ENCODE measurements at regions not wholly inside any gene's neighbourhood (a gene's known extent, or its start where the extent isn't known, plus 50 kb on each side); places are given as distances from the start of the nearest gene placed in this dataset.

DNA sequence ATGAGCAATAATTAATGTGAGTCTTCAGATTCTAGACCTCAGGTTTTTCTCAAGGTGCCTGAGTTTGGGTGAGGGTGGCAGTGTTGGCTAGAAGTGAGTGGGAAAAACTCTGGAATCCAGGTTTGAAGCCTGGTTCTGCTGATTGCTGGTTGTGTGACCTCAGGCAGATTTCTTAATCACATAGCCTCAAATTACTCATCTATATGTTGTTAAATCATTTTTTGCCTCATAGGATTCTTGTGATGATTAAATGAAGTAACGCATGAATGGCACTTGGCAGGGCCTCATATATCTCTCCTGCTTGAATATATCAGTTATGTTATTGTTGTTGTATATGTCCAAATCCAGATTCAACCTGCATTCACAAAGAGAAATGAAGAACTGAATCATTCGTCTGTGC, 60.5 kb downstream of the NR2F2 start:
- TF ChIP-seq POLR2A (IDR thresholded peaks at IDR 0.05; ENCODE audit: low read depth, low read length): no peak
- DNase-seq (ENCODE audit: insufficient read length, low spot score): no peak
- no peak for FAIRE-seq

DNA sequence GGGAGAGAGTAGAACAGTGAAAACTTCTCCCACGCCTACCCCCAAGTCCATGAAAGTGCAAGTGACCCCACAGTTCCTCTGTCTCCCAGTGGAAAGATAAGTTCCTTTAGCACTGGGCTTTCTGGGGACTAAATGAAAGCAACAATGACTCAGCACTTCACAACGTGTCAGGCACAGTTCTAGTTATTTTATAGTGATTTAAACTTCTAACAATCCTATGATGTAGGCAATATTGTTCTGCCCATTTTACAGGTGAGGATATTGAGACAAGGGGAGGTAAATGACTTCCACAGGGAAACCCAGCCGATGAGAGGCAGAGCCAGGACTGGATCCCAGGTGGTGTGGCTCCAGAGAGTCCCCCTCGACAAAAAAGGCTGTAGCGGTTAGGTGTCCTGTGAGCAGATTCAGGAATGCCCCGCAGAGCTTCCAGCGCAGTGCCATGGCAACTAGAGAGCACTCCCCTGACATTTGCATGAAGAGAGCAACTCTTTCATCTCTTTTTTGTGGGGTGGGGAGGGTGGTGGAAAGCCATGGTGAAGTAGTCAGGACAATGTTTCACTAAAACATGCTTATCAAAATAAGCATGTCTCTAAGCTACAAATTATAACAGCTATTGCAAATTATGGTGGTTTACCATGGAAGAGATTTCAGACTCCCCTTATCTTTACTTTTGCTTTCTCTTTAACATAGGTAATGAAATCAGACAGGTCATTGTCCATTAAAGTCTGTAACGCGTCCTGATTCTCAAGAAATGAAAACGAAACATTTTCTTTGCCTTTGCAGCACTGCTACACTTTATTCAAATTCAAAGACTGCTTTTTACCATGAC, 62.1 kb downstream of the NR2F2 start:
- no peak for TF ChIP-seq POLR2A (IDR thresholded peaks at IDR 0.05; ENCODE audit: low read depth, low read length)
- DNase-seq (ENCODE audit: insufficient read length, low spot score) (no peak), FAIRE-seq (no peak)

DNA sequence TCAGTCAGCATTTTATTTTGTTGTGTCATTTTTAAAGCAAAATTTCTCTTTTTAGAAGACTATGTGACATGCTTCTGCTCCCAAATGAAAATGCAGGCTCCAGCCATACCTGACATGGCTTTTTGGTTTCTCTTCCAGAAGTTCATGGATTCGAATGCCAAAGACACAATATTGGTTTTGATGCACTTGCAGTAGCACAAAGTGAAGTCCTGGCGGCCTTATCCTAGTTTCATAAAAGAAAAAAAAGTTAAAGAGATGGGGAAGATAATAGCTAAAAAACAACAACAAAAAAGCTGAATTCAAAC, 62.7 kb downstream of the NR2F2 start:
- DNase-seq (ENCODE audit: insufficient read length, low spot score): no peak
- no peak for TF ChIP-seq POLR2A (IDR thresholded peaks at IDR 0.05; ENCODE audit: low read depth, low read length)
- FAIRE-seq: no peak

DNA sequence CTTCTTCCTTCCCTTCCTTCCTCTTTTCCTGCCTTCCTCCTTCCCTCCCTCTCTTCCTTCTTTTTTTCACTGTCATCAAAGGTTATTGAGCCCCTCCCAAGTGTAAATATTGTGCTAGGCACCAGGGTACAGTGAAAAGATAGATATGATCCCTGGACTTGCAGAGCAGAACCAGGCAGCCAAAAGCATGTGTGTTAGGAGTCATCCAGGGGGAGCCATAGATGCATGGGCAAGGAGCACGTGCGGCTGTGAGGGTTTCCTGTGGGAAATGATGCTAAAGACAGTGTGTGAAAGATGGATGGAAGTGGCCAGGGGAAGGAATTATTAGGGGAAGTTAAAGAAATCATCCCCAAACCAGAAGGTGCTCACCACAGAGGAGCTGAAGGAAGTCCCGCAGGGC, 65.2 kb downstream of the NR2F2 start:
- no peak for TF ChIP-seq POLR2A (IDR thresholded peaks at IDR 0.05; ENCODE audit: low read depth, low read length)
- no peak for FAIRE-seq

DNA sequence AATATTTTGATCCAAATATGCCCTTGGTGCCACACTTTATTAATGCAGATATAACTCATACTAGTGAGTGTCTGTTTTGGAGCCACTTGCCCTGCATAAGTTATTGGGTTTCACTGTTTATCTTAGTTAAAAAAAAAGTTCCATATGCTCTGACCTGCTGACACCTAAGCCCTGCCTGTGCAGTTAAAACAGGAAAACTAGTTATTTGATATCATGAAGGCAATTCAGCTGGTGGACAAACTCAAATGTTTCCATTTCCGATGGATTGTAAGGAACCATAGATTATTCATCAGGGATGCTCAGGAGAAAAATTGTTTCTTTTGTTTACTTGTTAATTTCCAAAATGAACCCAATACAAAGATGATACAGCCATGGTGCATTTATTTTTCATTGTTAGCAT, 68.3 kb downstream of the NR2F2 start:
- DNase-seq (ENCODE audit: insufficient read length, low spot score): no peak
- FAIRE-seq: no peak
- TF ChIP-seq POLR2A (IDR thresholded peaks at IDR 0.05; ENCODE audit: low read depth, low read length): no peak

More for the DNA sequence above, 65.2 kb downstream of the NR2F2 start:
- DNase-seq (ENCODE audit: insufficient read length, low spot score): no peak

DNA sequence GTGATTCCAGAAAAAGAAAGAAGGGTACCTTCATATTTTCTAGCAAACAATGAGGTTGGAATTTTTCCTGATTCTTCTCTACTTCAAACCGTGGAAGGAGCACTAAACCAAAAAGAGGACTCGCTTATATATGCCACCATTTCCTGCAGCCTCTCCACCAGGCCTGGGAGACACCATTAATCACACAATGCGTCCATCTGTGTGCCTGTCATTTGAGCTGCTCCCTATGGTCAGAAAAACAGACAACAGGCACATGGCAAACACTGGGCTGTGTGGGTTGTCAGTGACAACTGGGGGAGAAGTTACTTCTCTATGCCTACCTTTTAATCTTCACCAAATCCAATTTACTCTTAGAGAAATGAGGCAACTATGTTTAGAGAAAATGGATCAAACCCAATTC, 71.9 kb downstream of the NR2F2 start:
- no peak for TF ChIP-seq POLR2A (IDR thresholded peaks at IDR 0.05; ENCODE audit: low read depth, low read length)
- DNase-seq (ENCODE audit: insufficient read length, low spot score): no peak
- FAIRE-seq: no peak

DNA sequence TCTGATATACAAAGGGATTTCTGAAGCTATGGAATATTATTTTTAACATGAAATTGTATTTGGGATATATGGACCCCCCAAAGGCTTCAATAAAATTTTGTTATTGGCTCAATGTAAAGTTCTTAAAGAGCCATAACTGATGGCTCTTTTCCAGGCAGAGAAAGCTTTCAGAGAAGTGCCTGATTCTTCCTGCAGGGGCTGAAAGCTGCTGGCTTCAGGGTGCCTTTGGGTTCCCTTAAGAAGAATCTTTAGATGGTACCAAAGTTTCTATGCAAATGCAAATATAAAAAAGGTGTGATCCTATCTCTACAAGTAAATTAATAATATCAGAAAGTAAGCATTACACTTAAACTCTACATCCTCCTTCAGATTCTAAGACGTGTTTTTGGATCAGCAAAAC, 72.6 kb downstream of the NR2F2 start:
- FAIRE-seq (no peak), DNase-seq (ENCODE audit: insufficient read length, low spot score) (no peak)
- TF ChIP-seq POLR2A (IDR thresholded peaks at IDR 0.05; ENCODE audit: low read depth, low read length): no peak

DNA sequence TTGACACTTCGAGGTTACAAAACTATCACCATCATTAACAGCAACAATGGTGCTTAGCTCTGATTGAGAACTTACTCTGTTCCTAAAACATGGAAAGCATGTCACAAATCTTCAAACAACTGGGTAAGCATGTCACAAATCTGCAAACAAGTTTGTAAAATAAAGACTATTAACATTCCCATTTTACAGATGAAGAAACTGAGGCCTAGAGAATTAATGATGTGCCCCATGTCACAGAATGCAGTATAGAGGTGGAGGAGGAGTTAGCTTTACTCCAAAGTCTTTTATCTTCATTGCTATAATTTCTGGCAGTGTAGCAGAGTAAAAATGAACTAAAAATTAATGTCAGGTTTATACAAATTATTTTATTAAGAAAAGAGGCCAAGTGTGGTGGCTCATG, 73.4 kb downstream of the NR2F2 start:
- no peak for FAIRE-seq
- no peak for TF ChIP-seq POLR2A (IDR thresholded peaks at IDR 0.05; ENCODE audit: low read depth, low read length)

DNA sequence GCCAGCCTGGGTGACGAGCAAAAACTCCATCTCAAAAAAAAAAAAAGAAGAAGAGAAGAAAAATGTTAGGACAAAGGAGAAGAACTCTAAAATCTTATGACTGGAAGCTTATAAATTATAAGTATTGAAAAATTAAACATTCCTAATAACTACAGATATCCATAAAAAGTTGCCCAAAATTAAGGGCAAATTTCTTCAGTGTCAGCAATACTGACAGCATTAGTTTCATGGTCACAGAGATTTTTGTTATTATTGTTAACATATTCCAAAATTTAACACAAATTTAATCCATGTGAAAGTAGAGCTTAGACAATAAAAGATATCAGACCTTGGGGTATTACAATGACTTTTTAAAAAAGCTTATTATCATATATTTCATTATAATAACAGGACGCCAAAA, 74.1 kb downstream of the NR2F2 start:
- no peak for TF ChIP-seq POLR2A (IDR thresholded peaks at IDR 0.05; ENCODE audit: low read depth, low read length)
- FAIRE-seq: no peak
- no peak for DNase-seq (ENCODE audit: insufficient read length, low spot score)

More for the DNA sequence above, 73.4 kb downstream of the NR2F2 start:
- DNase-seq (ENCODE audit: insufficient read length, low spot score): no peak

DNA sequence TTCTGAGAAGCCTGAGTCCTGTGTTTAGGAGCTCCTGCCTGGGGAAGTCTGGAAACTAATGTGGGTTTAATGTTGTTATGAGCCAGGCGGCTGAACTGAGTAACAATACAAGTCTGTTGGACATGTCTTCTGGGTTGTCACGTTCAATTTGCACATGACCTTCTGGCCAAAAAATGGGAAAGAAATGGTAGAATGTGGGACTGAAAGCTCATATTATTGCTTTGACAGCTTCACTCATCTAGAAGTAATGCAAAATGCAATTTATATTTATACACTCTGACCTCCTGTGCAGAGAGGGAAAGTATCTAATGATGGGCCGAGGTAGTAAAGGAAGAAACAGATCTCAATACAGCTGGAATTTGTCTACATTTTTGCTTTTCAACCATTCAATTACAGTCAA, 75.8 kb downstream of the NR2F2 start:
- TF ChIP-seq POLR2A (IDR thresholded peaks at IDR 0.05; ENCODE audit: low read depth, low read length): no peak
- no peak for DNase-seq (ENCODE audit: insufficient read length, low spot score)
- no peak for FAIRE-seq

DNA sequence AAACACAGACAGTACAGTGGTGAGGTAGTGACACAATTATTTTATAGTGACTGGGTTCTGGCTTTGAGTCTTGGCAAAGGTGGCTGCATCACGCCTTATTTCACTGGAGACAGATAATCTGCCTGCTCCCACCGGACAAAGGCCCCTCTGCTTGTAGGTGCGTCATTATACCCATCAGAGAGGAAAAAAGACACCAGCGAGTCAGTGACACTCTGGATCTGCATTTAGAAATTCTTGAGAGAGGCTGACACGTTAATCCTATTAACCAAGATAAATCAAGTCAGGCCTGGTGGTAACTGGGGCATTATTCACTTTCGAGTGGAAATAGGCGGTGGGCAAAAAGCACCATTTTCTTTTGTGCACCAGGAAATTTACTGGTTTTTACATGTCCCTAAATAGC, 76.2 kb downstream of the NR2F2 start:
- FAIRE-seq (no peak), DNase-seq (ENCODE audit: insufficient read length, low spot score) (no peak)
- TF ChIP-seq POLR2A (IDR thresholded peaks at IDR 0.05; ENCODE audit: low read depth, low read length): no peak

DNA sequence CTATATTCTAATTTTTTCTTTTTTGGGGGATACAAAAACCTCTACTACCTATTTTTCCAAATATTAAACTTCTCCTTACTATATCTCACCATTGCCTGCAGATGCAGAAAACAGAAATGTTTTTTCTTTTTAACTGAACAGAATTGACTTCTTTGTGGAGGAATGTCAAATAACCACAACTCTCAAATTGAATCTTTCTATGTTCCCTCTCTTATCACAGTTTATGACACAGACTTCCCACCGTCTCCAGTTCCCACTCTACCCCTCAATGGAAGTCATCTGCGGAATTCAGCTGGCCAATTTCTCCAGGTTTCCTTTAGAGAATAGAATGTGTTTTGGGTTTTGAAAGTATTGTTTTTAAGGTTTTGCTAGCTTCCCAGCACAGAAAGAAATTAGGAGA, 77.0 kb downstream of the NR2F2 start:
- DNase-seq (ENCODE audit: insufficient read length, low spot score): no peak
- no peak for FAIRE-seq
- no peak for TF ChIP-seq POLR2A (IDR thresholded peaks at IDR 0.05; ENCODE audit: low read depth, low read length)

DNA sequence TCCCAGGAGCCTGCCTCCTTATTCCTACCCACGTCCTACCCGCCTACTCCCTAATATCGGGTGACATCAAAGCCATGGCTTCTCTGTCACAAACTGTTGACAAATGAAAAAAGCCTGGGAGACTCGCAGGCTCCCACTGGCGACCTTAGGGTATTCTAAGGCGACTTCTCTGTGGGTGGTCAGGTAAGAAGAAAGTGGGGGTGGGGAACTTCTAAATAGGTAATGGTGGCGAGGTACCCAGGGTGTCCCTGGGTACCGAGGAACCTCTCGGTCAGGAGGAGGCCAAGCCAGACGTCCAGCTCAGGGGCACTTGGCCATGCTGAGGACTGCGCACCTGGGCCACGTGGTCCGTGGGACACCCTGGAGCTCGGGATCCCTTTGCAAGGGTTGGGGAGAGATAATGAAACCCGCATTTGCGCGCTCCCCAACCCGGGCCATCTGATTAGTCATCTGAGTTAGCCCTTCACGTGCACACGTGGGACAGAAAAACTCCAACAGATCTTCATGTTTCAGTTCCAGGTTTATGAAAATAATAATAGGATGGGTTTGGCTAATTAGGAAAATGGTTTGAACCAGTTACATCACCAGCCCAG, 78.2 kb downstream of the NR2F2 start:
- FAIRE-seq (no peak), DNase-seq (ENCODE audit: insufficient read length, low spot score) (no peak)
- no peak for TF ChIP-seq POLR2A (IDR thresholded peaks at IDR 0.05; ENCODE audit: low read depth, low read length)

DNA sequence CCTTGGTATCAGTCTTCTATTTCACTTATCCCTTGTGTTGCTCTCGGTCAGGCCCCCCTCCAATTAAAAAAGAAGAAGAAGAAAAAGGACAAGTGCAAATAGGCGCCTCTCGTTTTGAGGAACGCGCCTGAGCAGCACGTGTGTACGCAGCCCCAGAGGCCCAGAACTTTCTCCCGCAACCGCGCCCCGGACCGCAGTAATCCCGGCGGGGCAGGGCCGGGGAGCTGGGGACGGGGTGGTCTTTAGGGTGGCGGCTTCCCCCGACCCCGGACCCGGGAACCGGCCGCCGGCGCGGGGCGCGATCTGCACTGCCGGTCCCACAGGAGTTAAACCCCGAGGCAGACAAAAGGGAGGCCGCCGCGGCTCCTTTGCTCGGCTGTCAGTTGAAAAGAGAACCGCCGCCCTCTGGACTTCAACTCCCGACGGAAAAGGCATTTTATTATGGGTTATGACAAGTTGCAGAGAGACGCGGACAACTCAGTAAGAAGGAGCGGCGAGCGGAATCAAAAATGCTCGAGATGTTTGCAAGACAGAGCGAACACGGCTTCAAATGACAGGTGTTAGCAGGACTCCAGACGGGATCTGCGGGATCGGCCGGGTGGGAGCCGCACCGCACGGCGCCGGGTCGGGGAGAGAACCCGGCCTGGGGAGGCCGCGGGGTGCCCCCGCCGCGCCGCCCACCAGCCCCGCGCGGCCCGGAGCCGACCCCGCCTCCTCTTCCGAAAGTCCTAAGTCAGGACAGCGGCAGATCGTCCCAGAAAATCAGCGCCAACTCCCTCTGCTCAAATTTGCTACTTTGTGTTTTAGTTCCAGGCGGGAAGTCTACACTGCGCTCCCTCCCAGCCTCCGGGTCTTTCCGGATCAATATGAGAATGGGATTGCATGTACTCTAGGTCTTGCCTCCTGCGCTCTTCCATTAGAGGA, 79.0 kb downstream of the NR2F2 start:
- DNase-seq (ENCODE audit: insufficient read length, low spot score): no peak
- TF ChIP-seq POLR2A (IDR thresholded peaks at IDR 0.05; ENCODE audit: low read depth, low read length): no peak
- FAIRE-seq: no peak

Measured in H54 (cell line).